NCI-H774 (cell line): ENCODE measurements at regions not wholly inside any gene's neighbourhood (a gene's known extent, or its start where the extent isn't known, plus 50 kb on each side); places are given as distances from the start of the nearest gene placed in this dataset.
A peak's percentile ranks its signal among the peaks of the same experiment; 100 is the strongest.

ENCODE experiments used
- DNase-seq: peaks from one replicate; lab custom pipeline; 2025; lab: John Stamatoyannopoulos, UW

GRCh38 chr18:37673671-37674070 is 108.1 kb upstream of the CELF4 start:
- no peak for DNase-seq

GRCh38 chr18:37672932-37673595 is 107.5 kb upstream of the CELF4 start:
- DNase-seq: no peak

- DNase-seq: no peak
These were observed 106.4 kb upstream of the CELF4 start for GRCh38 chr18:37672001-37672400.

GRCh38 chr18:37671530-37671929 is 105.9 kb upstream of the CELF4 start:
- no peak for DNase-seq

GRCh38 chr18:37671119-37671518 is 105.5 kb upstream of the CELF4 start:
- DNase-seq: no peak

- no peak for DNase-seq
These were observed 104.5 kb upstream of the CELF4 start for GRCh38 chr18:37669991-37670534.

- peak; percentile 55 for DNase-seq
These were observed 103.6 kb upstream of the CELF4 start for GRCh38 chr18:37668971-37669747.

GRCh38 chr18:37667836-37668235 is 102.2 kb upstream of the CELF4 start:
- no peak for DNase-seq

GRCh38 chr18:37666991-37667390 is 101.4 kb upstream of the CELF4 start:
- DNase-seq: no peak

GRCh38 chr18:37666451-37666850 is 100.9 kb upstream of the CELF4 start:
- no peak for DNase-seq

- no peak for DNase-seq
These were observed 99.7 kb upstream of the CELF4 start for GRCh38 chr18:37665346-37665745.

- no peak for DNase-seq
These were observed 97.8 kb upstream of the CELF4 start for GRCh38 chr18:37663446-37663845.

GRCh38 chr18:37662546-37663339 is 97.1 kb upstream of the CELF4 start:
- DNase-seq: no peak

GRCh38 chr18:37662099-37662498 is 96.5 kb upstream of the CELF4 start:
- no peak for DNase-seq

GRCh38 chr18:37661478-37661877 is 95.9 kb upstream of the CELF4 start:
- no peak for DNase-seq

GRCh38 chr18:37661061-37661460 is 95.5 kb upstream of the CELF4 start:
- DNase-seq: no peak

GRCh38 chr18:37660658-37661057 is 95.1 kb upstream of the CELF4 start:
- DNase-seq: no peak

- no peak for DNase-seq
These were observed 94.3 kb upstream of the CELF4 start for GRCh38 chr18:37659906-37660305.

- DNase-seq: no peak
These were observed 93.3 kb upstream of the CELF4 start for GRCh38 chr18:37658894-37659293.

GRCh38 chr18:37657493-37657892 is 91.9 kb upstream of the CELF4 start:
- no peak for DNase-seq

- no peak for DNase-seq
These were observed 89.3 kb upstream of the CELF4 start for GRCh38 chr18:37654731-37655369.

GRCh38 chr18:37654034-37654433 is 88.4 kb upstream of the CELF4 start:
- no peak for DNase-seq
